HepG2 (cell line): ENCODE measurements at regions not wholly inside any gene's neighbourhood (a gene's known extent, or its start where the extent isn't known, plus 50 kb on each side); places are given as distances from the start of the nearest gene placed in this dataset.

ENCODE experiments used
- ATAC-seq: fragments of 200-7000 bp; cut with Tn5 transposase; 3 replicates; pipeline ENCODE4 v1.9.1; 2020; ENCODE audit warnings: mild to moderate bottlenecking, moderate library complexity
- BruUV-seq: library from RNA; stranded (reverse); fragments of 400-500 nt; replicated peaks from 2 replicates; lab custom pipeline; 2021; lab: Mats Ljungman, UMichigan
- CTCF ChIA-PET: fragments of 300-600 bp; formaldehyde crosslinking; extraction: SDS; loops from one replicate; lab custom pipeline; 2021; ENCODE audit warnings: low total read pairs, inconsistent platforms, low intra/inter-chr PET ratio; lab: Yijun Ruan, JAX
- POLR2A ChIA-PET: fragments of 350-600 bp; sonication (Branson Sonifier 250); formaldehyde crosslinking; loops from one replicate; lab custom pipeline; 2020; ENCODE audit warnings: antibody characterized with exemption, inconsistent platforms; lab: Yijun Ruan, JAX
- DNase-seq: peaks from one replicate; pipeline ENCODE4 v3.0.0-alpha.2; 2015; ENCODE audit warnings: low spot score
- FAIRE-seq: peaks from 3 replicates; lab custom pipeline; 2011; peaks lifted over from hg19 to GRCh38; lab: Jason Lieb, UNC
- H2AFZ ChIP-seq: one replicate; pipeline ENCODE4 v1.6.1; 2011; ENCODE audit warnings: low read length, inconsistent platforms
- H3K27ac ChIP-seq: fragments of 300-600 bp; 3 replicates; pipeline ENCODE4 v1.8.0; 2011; ENCODE audit warnings: mixed run types, mild to moderate bottlenecking, mixed read lengths, low read length, inconsistent platforms; ENCODE audit not compliant: insufficient read depth; ENCODE audit errors: extremely low read length
- H3K27me3 ChIP-seq, 2 experiments: fragments of 200-600 bp in 1 of 2; 2 replicates in 1 of 2; 3 replicates in 1 of 2; pipeline versions ENCODE4 v1.6.0 to v1.8.0; 2011; ENCODE audit warnings: low read length in 2 of 2, mild to moderate bottlenecking in 2 of 2, moderate library complexity in 2 of 2, inconsistent platforms in 1 of 2; ENCODE audit not compliant: insufficient read depth in 2 of 2, control insufficient read depth in 1 of 2
- H3K36me3 ChIP-seq, 2 experiments: fragments of 200-600 bp in 1 of 2; replicated peaks in 1 of 2; 2 replicates in 1 of 2; 3 replicates in 1 of 2; pipeline versions ENCODE4 v1.5.1 to v1.8.0; 2011; ENCODE audit warnings: low read length in 2 of 2, inconsistent platforms in 1 of 2; ENCODE audit not compliant: insufficient read depth in 2 of 2, control insufficient read depth in 1 of 2
- H3K4me1 ChIP-seq: 2 replicates; pipeline ENCODE4 v1.5.1; 2012; ENCODE audit warnings: low read length, inconsistent platforms; ENCODE audit not compliant: insufficient read depth
- H3K4me2 ChIP-seq: 2 replicates; pipeline ENCODE4 v1.6.0; 2011; ENCODE audit warnings: low read depth, low read length, inconsistent platforms
- H3K4me3 ChIP-seq, 3 experiments: fragments of 200-600 bp in 1 of 3; sonication (generic), shearing (Covaris generic) in 1 of 3; replicated peaks in 1 of 3; 2 replicates each; pipeline ENCODE4 v1.5.1; 2011 to 2016; ENCODE audit warnings: low read length in 3 of 3, inconsistent platforms in 2 of 3, low read depth in 2 of 3, mild to moderate bottlenecking in 2 of 3, control low read depth in 1 of 3, mixed read lengths in 1 of 3; ENCODE audit not compliant: insufficient read depth in 1 of 3
- H3K79me2 ChIP-seq: one replicate; pipeline ENCODE4 v1.6.1; 2011; ENCODE audit warnings: low read length, inconsistent platforms; ENCODE audit not compliant: insufficient read depth
- H3K9ac ChIP-seq: 2 replicates; pipeline ENCODE4 v1.6.0; 2011; ENCODE audit warnings: mild to moderate bottlenecking, low read depth, low read length, inconsistent platforms; ENCODE audit not compliant: insufficient read depth
- H3K9me3 ChIP-seq: 2 replicates; pipeline ENCODE4 v1.5.1; 2012; ENCODE audit warnings: mild to moderate bottlenecking, low read length
- H4K20me1 ChIP-seq: 2 replicates; pipeline ENCODE4 v1.6.0; 2011; ENCODE audit warnings: inconsistent platforms, mild to moderate bottlenecking, low read length, moderate library complexity; ENCODE audit not compliant: insufficient read depth
- EP300 ChIP-seq, 3 experiments: sonication (generic) in 1 of 3; formaldehyde crosslinking in 1 of 3; IDR thresholded peaks; 2 replicates each; pipeline versions ENCODE4 v1.5.1 to v1.6.1; 2011 to 2020; ENCODE audit warnings: low read depth in 2 of 3, low read length in 2 of 3, borderline replicate concordance in 1 of 3, improper control_type of control experiment in 1 of 3, mild to moderate bottlenecking in 1 of 3, missing genetic modification reagents in 1 of 3, moderate library complexity in 1 of 3
- FOXA3 ChIP-seq: IDR thresholded peaks from 2 replicates; pipeline ENCODE4 v1.6.1; 2016; ENCODE audit warnings: missing genetic modification reagents, missing compliant biosample characterization
- HNRNPL ChIP-seq: fragments of 200-400 bp; formaldehyde crosslinking; IDR thresholded peaks from 2 replicates; pipeline ENCODE4 v1.6.1; 2017; ENCODE audit warnings: mild to moderate bottlenecking, low read depth, low read length
- JARID2 ChIP-seq: sonication (generic); formaldehyde crosslinking; IDR thresholded peaks from 2 replicates; pipeline ENCODE4 v1.8.1; 2023; ENCODE audit warnings: missing genetic modification reagents, inconsistent platforms; ENCODE audit not compliant: insufficient replicate concordance
- NR2F2 ChIP-seq: IDR thresholded peaks from 2 replicates; pipeline ENCODE4 v1.6.1; 2012; ENCODE audit warnings: low read depth, inconsistent platforms, borderline replicate concordance
- PLRG1 ChIP-seq: fragments of 450-650 bp; conservative IDR thresholded peaks from 2 replicates; pipeline ENCODE4 v1.6.1; 2016
- ZNF17 ChIP-seq: sonication (generic); formaldehyde crosslinking; IDR thresholded peaks from 2 replicates; pipeline ENCODE4 v1.5.0; 2020; ENCODE audit warnings: mild to moderate bottlenecking, missing genetic modification reagents
- ZNF326 ChIP-seq: sonication (generic); formaldehyde crosslinking; IDR thresholded peaks from 2 replicates; pipeline ENCODE4 v1.4.0; 2020; ENCODE audit warnings: missing genetic modification reagents, borderline replicate concordance
- ZNF383 ChIP-seq: sonication (generic); formaldehyde crosslinking; IDR thresholded peaks from 2 replicates; pipeline ENCODE4 v1.4.0; 2020; ENCODE audit warnings: missing genetic modification reagents, mild to moderate bottlenecking, borderline replicate concordance
- ZNF44 ChIP-seq: sonication (generic); formaldehyde crosslinking; IDR thresholded peaks from 2 replicates; pipeline ENCODE4 v1.5.1; 2020; ENCODE audit warnings: mild to moderate bottlenecking, missing genetic modification reagents
- ZNF572 ChIP-seq: sonication (generic); formaldehyde crosslinking; IDR thresholded peaks from 2 replicates; pipeline ENCODE4 v1.5.1; 2020; ENCODE audit warnings: mild to moderate bottlenecking, missing genetic modification reagents
- ZNF720 ChIP-seq: sonication (generic); formaldehyde crosslinking; IDR thresholded peaks from 2 replicates; pipeline ENCODE4 v1.4.0; 2020; ENCODE audit warnings: missing genetic modification reagents
- WGBS: methylation state at CpG from one replicate; pipeline ENCODE4 v1.1.6; 2017; ENCODE audit warnings: low lambda C conversion rate; 5-methylcytosine and 5-hydroxymethylcytosine counted together
- in situ Hi-C: cut with HindIII; loops from 2 replicates; pipeline ENCODE4 v1.10.0; 2017; ENCODE audit warnings: low pct_unique_long_range_greater_than_20kb; ENCODE audit not compliant: extremely low pct_ligation_motif_present
- intact Hi-C: fragments of 100-400 bp; cut with micrococcal nuclease; formaldehyde crosslinking; loops from one replicate; pipeline ENCODE4 v1.10.0; 2022; ENCODE audit not compliant: unreplicated experiment
- TF ChIP-seq, protein P1 (sequence below): sonication (generic); formaldehyde crosslinking; IDR thresholded peaks from 2 replicates; pipeline ENCODE4 v1.4.0; 2020; ENCODE audit warnings: mild to moderate bottlenecking, missing genetic modification reagents
- TF ChIP-seq, protein P2 (sequence below): sonication (generic); formaldehyde crosslinking; IDR thresholded peaks from 2 replicates; pipeline ENCODE4 v1.5.0; 2020; ENCODE audit warnings: missing genetic modification reagents
- TF ChIP-seq, protein P3 (sequence below): sonication (generic); formaldehyde crosslinking; IDR thresholded peaks from 2 replicates; pipeline ENCODE4 v1.4.0; 2020; ENCODE audit warnings: missing genetic modification reagents; ENCODE audit errors: not compliant biosample characterization
- TF ChIP-seq, protein P4 (sequence below), 2 experiments: sonication (generic) in 1 of 2; formaldehyde crosslinking in 1 of 2; IDR thresholded peaks; 2 replicates each; pipeline versions ENCODE4 v1.4.0 to v1.6.1; 2018 to 2020; ENCODE audit warnings: missing genetic modification reagents in 2 of 2, borderline replicate concordance in 1 of 2, low read depth in 1 of 2, mild to moderate bottlenecking in 1 of 2, missing biosample characterization in 1 of 2

DNA sequence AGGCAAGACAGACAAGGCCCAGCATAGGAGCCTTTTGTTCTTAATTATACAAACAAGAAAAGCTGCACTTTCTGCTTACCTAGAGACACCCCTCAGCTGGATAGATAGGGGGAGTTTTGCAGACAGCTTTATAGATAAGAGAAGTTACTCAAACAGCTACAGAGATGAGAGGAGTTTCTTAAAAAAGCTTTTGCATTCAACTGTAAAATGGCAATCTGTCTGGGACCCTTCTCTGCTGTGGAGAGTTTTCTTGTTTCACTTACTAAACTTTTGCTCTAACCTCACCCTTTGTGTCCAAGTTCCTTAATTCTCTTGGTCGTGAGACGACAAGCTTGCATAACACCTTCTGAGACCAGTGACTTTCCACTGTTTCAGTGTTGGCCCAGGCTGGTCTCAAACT, 103.8 kb upstream of the CHORDC1 start (continued):
- TF ChIP-seq, protein P1, sequence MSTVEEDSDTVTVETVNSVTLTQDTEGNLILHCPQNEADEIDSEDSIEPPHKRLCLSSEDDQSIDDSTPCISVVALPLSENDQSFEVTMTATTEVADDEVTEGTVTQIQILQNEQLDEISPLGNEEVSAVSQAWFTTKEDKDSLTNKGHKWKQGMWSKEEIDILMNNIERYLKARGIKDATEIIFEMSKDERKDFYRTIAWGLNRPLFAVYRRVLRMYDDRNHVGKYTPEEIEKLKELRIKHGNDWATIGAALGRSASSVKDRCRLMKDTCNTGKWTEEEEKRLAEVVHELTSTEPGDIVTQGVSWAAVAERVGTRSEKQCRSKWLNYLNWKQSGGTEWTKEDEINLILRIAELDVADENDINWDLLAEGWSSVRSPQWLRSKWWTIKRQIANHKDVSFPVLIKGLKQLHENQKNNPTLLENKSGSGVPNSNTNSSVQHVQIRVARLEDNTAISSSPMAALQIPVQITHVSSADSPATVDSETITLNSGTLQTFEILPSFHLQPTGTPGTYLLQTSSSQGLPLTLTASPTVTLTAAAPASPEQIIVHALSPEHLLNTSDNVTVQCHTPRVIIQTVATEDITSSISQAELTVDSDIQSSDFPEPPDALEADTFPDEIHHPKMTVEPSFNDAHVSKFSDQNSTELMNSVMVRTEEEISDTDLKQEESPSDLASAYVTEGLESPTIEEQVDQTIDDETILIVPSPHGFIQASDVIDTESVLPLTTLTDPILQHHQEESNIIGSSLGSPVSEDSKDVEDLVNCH (CRISPR knock-in tag) = no peak
- TF ChIP-seq ZNF326 (no peak), ZNF572 (CRISPR knock-in tag) (no peak), JARID2 (CRISPR knock-in tag) (no peak), NR2F2 (no peak), ZNF383 (CRISPR knock-in tag) (no peak)

DNA sequence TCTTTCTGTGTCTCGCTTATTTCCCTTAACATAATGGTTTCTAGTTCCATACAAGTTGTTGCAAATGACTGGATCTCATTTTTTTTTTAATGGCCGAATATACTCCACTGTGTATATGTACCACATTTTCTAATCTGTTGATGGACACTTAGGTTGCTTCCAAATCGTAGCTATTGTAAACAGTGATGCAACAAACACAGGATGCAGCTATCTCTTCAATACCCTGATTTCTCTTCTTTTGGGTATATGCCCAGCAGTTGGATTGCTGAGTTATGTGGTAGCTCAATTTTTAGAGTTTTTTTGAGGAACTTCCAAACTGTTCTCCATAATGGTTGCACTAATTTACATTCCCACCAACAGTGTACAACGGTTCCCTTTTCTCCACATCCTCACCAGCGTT, 100.4 kb upstream of the CHORDC1 start:
- ChIA-PET POLR2A (no interaction called here), CTCF (no interaction called here)
- Histone ChIP-seq H3K9me3 (no peaks in the 10 kb centered on the region), H3K79me2 (no peaks in the 10 kb centered on the region), H3K27me3 (no peaks in the 10 kb centered on the region), H3K4me3 (no peak overlapping the region), H2AFZ (no peak overlapping the region), H3K9ac (no peak overlapping the region), H3K4me2 (no peak overlapping the region), H4K20me1 (no peaks in the 10 kb centered on the region), H3K27ac (no peak overlapping the region), H3K4me1 (no peaks in the 10 kb centered on the region), H3K36me3 (no peaks in the 10 kb centered on the region)
- DNase-seq = no peak
- no peak for FAIRE-seq
- ATAC-seq = no peak
- BruUV-seq = no TSS peak
- intact Hi-C loops = no loop called here
- in situ Hi-C loops = no loop called here
- WGBS = 35% methylated on average over 5 of the region's 5 CpGs
- TF ChIP-seq EP300 (IDR thresholded peaks at IDR 0.05; ENCODE audit: low read depth in 2 of 2, low read length in 2 of 2) (no peak), EP300 (CRISPR knock-in tag; IDR thresholded peaks at IDR 0.05; ENCODE audit: borderline replicate concordance) (no peak), HNRNPL (no peak), ZNF720 (CRISPR knock-in tag) (no peak), FOXA3 (no peak), PLRG1 (no peak), ZNF17 (no peak), ZNF44 (CRISPR knock-in tag) (no peak)
- TF ChIP-seq, protein P2, sequence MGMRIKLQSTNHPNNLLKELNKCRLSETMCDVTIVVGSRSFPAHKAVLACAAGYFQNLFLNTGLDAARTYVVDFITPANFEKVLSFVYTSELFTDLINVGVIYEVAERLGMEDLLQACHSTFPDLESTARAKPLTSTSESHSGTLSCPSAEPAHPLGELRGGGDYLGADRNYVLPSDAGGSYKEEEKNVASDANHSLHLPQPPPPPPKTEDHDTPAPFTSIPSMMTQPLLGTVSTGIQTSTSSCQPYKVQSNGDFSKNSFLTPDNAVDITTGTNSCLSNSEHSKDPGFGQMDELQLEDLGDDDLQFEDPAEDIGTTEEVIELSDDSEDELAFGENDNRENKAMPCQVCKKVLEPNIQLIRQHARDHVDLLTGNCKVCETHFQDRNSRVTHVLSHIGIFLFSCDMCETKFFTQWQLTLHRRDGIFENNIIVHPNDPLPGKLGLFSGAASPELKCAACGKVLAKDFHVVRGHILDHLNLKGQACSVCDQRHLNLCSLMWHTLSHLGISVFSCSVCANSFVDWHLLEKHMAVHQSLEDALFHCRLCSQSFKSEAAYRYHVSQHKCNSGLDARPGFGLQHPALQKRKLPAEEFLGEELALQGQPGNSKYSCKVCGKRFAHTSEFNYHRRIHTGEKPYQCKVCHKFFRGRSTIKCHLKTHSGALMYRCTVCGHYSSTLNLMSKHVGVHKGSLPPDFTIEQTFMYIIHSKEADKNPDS (CRISPR knock-in tag) = no peak
- TF ChIP-seq, protein P3, sequence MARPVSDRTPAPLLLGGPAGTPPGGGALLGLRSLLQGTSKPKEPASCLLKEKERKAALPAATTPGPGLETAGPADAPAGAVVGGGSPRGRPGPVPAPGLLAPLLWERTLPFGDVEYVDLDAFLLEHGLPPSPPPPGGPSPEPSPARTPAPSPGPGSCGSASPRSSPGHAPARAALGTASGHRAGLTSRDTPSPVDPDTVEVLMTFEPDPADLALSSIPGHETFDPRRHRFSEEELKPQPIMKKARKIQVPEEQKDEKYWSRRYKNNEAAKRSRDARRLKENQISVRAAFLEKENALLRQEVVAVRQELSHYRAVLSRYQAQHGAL (CRISPR knock-in tag) = no peak
- TF ChIP-seq, protein P4, sequence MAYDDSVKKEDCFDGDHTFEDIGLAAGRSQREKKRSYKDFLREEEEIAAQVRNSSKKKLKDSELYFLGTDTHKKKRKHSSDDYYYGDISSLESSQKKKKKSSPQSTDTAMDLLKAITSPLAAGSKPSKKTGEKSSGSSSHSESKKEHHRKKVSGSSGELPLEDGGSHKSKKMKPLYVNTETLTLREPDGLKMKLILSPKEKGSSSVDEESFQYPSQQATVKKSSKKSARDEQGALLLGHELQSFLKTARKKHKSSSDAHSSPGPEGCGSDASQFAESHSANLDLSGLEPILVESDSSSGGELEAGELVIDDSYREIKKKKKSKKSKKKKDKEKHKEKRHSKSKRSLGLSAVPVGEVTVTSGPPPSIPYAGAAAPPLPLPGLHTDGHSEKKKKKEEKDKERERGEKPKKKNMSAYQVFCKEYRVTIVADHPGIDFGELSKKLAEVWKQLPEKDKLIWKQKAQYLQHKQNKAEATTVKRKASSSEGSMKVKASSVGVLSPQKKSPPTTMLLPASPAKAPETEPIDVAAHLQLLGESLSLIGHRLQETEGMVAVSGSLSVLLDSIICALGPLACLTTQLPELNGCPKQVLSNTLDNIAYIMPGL (CRISPR knock-in tag; IDR thresholded peaks at IDR 0.05; ENCODE audit: borderline replicate concordance in 1 of 2, low read depth in 1 of 2) = no peak
